Endothelial cell of umbilical vein (primary cell): ENCODE measurements at regions not wholly inside any gene's neighbourhood (a gene's known extent, or its start where the extent isn't known, plus 50 kb on each side); places are given as distances from the start of the nearest gene placed in this dataset.

Experiments
- BruUV-seq: library from RNA; stranded (reverse); fragments of 400-500 nt; replicated peaks from 2 replicates; lab custom pipeline; 2021; lab: Mats Ljungman, UMichigan
- CTCF ChIA-PET: fragments of 300-600, 350-600 bp; sonication (Branson Sonifier 250); formaldehyde crosslinking; loops from one replicate; lab custom pipeline; 2021; ENCODE audit warnings: antibody characterized with exemption, inconsistent platforms; lab: Charles Lee
- POLR2A ChIA-PET: fragments of 300-600, 350-600 bp; sonication (Branson Sonifier 250); formaldehyde crosslinking; loops from one replicate; lab custom pipeline; 2021; ENCODE audit warnings: antibody characterized with exemption, inconsistent platforms; lab: Charles Lee
- DNase-seq: peaks from one replicate; pipeline ENCODE4 v3.0.0-alpha.2; 2011; ENCODE audit warnings: low read depth, low spot score
- FAIRE-seq: peaks from 2 replicates; lab custom pipeline; 2011; peaks lifted over from hg19 to GRCh38; lab: Jason Lieb, UNC
- H2AFZ ChIP-seq: 2 replicates; pipeline ENCODE4 v1.6.0; 2012; ENCODE audit warnings: low read depth, low read length, control low read depth, inconsistent platforms
- H3K27ac ChIP-seq: 2 replicates; pipeline ENCODE4 v1.5.1; 2011; ENCODE audit warnings: low read depth, mild to moderate bottlenecking, control low read depth, low read length, moderate library complexity; ENCODE audit not compliant: insufficient read depth
- H3K27me3 ChIP-seq, 2 experiments: 2 replicates each; pipeline versions ENCODE4 v1.6.0 to v1.6.1; 2011; ENCODE audit warnings: low read length in 2 of 2, mixed read lengths in 1 of 2; ENCODE audit not compliant: control insufficient read depth in 2 of 2, insufficient read depth in 2 of 2
- H3K36me3 ChIP-seq, 2 experiments: 2 replicates in 1 of 2; 3 replicates in 1 of 2; pipeline ENCODE4 v1.5.1; 2011; ENCODE audit warnings: low read length in 2 of 2, mild to moderate bottlenecking in 1 of 2, moderate library complexity in 1 of 2; ENCODE audit not compliant: control insufficient read depth in 2 of 2, insufficient read depth in 2 of 2; ENCODE audit errors: extremely low read depth in 1 of 2
- H3K4me1 ChIP-seq: 3 replicates; pipeline ENCODE4 v1.5.1; 2011; ENCODE audit warnings: mild to moderate bottlenecking, low read length; ENCODE audit not compliant: control insufficient read depth, insufficient read depth; ENCODE audit errors: extremely low read depth
- H3K4me2 ChIP-seq: 2 replicates; pipeline ENCODE4 v1.6.1; 2011; ENCODE audit warnings: low read length, control low read depth, mixed read lengths; ENCODE audit not compliant: insufficient read depth
- H3K4me3 ChIP-seq, 3 experiments: fragments of 200-600 bp in 1 of 3; sonication (generic), shearing (Covaris generic) in 1 of 3; replicated peaks in 1 of 3; 2 replicates each; pipeline ENCODE4 v1.5.1; 2011 to 2016; ENCODE audit warnings: control low read depth in 3 of 3, low read length in 3 of 3, mild to moderate bottlenecking in 2 of 3, inconsistent platforms in 1 of 3, low read depth in 1 of 3, moderate library complexity in 1 of 3; ENCODE audit not compliant: insufficient read depth in 1 of 3
- H3K79me2 ChIP-seq: 2 replicates; pipeline ENCODE4 v1.6.0; 2012; ENCODE audit warnings: low read length, inconsistent platforms; ENCODE audit not compliant: control insufficient read depth, insufficient read depth
- H3K9ac ChIP-seq: replicated peaks from 2 replicates; pipeline ENCODE3; 2011; ENCODE audit warnings: low read length, control low read depth; ENCODE audit not compliant: insufficient read depth; ENCODE audit errors: extremely low read depth
- H3K9me1 ChIP-seq: replicated peaks from 3 replicates; pipeline ENCODE4 v1.6.0; 2011; ENCODE audit warnings: mild to moderate bottlenecking, low read length; ENCODE audit not compliant: control insufficient read depth, insufficient read depth; ENCODE audit errors: extremely low read depth
- H3K9me3 ChIP-seq: replicated peaks from 2 replicates; pipeline ENCODE4 v1.5.1; 2012; ENCODE audit warnings: low read length, inconsistent platforms; ENCODE audit not compliant: control insufficient read depth, insufficient read depth
- H4K20me1 ChIP-seq: replicated peaks from 2 replicates; pipeline ENCODE3; 2011; ENCODE audit warnings: mild to moderate bottlenecking, low read length; ENCODE audit not compliant: control insufficient read depth, insufficient read depth; ENCODE audit errors: extremely low read depth
- EZH2 ChIP-seq: IDR thresholded peaks from 2 replicates; pipeline ENCODE4 v1.6.1; 2012; ENCODE audit warnings: borderline replicate concordance, low read depth, mild to moderate bottlenecking, moderate library complexity, low read length, inconsistent platforms; ENCODE audit not compliant: severe bottlenecking
- FOS ChIP-seq: IDR thresholded peaks from 2 replicates; pipeline ENCODE4 v1.6.1; 2011; ENCODE audit warnings: mild to moderate bottlenecking, low read length, moderate library complexity, borderline replicate concordance; ENCODE audit not compliant: insufficient read depth
- GATA2 ChIP-seq: IDR thresholded peaks from 2 replicates; pipeline ENCODE4 v1.7.0; 2011; ENCODE audit warnings: low read depth, mild to moderate bottlenecking, moderate library complexity, mixed read lengths, low read length; ENCODE audit not compliant: insufficient read length, insufficient read depth
- JUN ChIP-seq: IDR thresholded peaks from 2 replicates; pipeline ENCODE4 v1.6.1; 2011; ENCODE audit warnings: borderline replicate concordance, low read depth; ENCODE audit not compliant: insufficient read length, insufficient read depth
- MAX ChIP-seq: IDR thresholded peaks from 2 replicates; pipeline ENCODE4 v1.6.1; 2011; ENCODE audit not compliant: insufficient read depth, insufficient read length
- MYC ChIP-seq: IDR thresholded peaks from one replicate; pipeline ENCODE4 v1.6.1; 2011; ENCODE audit warnings: mild to moderate bottlenecking, low read depth, low read length
- POLR2A ChIP-seq: IDR thresholded peaks from 2 replicates; pipeline ENCODE4 v1.6.1; 2012; ENCODE audit warnings: low read depth, mild to moderate bottlenecking, control low read depth, low read length
- POLR2AphosphoS5 ChIP-seq: IDR thresholded peaks from 2 replicates; pipeline ENCODE4 v1.6.1; 2012; ENCODE audit warnings: low read depth, mild to moderate bottlenecking, control low read depth, low read length, moderate library complexity; ENCODE audit not compliant: insufficient read depth
- dilution Hi-C: fragments of 300-500 bp; cut with MboI; formaldehyde crosslinking; loops from one replicate; pipeline ENCODE4 v1.15.0; 2019; ENCODE audit warnings: low sequenced_read_pairs; ENCODE audit not compliant: extremely low pct_ligation_motif_present
- intact Hi-C: fragments of 100-400 bp; cut with micrococcal nuclease; formaldehyde crosslinking; loops from one replicate; pipeline ENCODE4 v1.10.0; 2022
- TF ChIP-seq, protein P1 (sequence below), 2 donors: IDR thresholded peaks; 1 replicate in 1 of 2; 2 replicates in 1 of 2; pipeline ENCODE4 v1.5.1; 2011; ENCODE audit warnings: low read length in 2 of 2, mild to moderate bottlenecking in 2 of 2, moderate library complexity in 2 of 2, control low read depth in 1 of 2, inconsistent platforms in 1 of 2, low read depth in 1 of 2; ENCODE audit not compliant: insufficient read depth in 1 of 2; ENCODE audit errors: extremely low read depth in 1 of 2

DNA sequence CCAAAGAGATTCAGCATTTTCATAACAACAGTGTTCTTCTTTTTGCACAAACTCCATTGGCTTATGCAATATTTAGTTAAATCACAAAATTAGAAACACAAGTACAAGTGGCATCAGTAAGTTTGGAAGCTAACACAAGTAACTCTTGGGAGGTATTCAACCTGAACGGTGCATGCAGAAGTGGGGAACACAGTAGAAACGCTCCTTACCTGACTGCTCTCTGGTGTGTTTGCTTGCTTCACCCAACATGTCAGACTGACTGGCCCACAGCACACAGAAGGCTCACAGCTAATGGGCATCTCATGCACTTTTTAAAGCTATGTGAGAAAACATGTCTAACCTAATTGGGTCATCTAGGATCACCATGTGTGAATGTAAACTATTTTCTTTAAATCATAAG, 133.6 kb downstream of the MAGEB17 start:
- no peak overlapping the region for H3K27ac ChIP-seq
- TF ChIP-seq POLR2A: no peak
- dilution Hi-C loops (no loop called here), intact Hi-C loops (no loop called here)
- H3K9me1 ChIP-seq: no peaks in the 10 kb centered on the region
- H3K4me2 ChIP-seq: no peak overlapping the region
- no peak overlapping the region for H3K4me3 ChIP-seq
- H2AFZ ChIP-seq: no peak overlapping the region
- no peak overlapping the region for H3K9ac ChIP-seq
- ChIA-PET CTCF (no interaction called here), POLR2A (no interaction called here)
- FAIRE-seq (peak; percentile 26), DNase-seq (no peak)
- no peaks in the 10 kb centered on the region for H3K27me3 ChIP-seq
- H4K20me1 ChIP-seq: no peaks in the 10 kb centered on the region
- H3K9me3 ChIP-seq: no peaks in the 10 kb centered on the region
- BruUV-seq: no TSS peak
- no peaks in the 10 kb centered on the region for H3K36me3 ChIP-seq
- H3K79me2 ChIP-seq: no peaks in the 10 kb centered on the region
- no peaks in the 10 kb centered on the region for H3K4me1 ChIP-seq

DNA sequence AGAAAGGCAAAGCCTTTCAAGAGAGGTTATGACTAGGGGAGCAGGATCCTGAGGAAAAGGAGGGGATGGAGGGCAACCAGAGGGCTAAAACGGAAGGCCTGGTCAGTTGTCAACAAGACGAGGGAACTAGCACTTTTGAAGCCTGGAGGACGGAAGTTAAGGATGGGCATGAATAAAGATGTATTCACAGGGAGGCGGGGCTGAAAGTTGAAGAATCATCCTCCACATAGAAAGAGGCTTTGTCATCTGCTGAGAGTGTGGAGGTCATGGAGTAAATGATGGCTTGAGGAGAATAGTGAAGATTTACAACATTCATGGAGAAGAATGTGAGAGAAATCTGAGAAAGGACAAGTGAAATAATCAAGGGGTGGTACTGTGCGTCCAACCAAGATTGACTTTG, 137.5 kb downstream of the MAGEB17 start:
- TF ChIP-seq POLR2A (no peak), MAX (no peak), EZH2 (no peak), GATA2 (no peak), FOS (no peak), JUN (no peak), POLR2AphosphoS5 (no peak), MYC (no peak)
- TF ChIP-seq, protein P1, sequence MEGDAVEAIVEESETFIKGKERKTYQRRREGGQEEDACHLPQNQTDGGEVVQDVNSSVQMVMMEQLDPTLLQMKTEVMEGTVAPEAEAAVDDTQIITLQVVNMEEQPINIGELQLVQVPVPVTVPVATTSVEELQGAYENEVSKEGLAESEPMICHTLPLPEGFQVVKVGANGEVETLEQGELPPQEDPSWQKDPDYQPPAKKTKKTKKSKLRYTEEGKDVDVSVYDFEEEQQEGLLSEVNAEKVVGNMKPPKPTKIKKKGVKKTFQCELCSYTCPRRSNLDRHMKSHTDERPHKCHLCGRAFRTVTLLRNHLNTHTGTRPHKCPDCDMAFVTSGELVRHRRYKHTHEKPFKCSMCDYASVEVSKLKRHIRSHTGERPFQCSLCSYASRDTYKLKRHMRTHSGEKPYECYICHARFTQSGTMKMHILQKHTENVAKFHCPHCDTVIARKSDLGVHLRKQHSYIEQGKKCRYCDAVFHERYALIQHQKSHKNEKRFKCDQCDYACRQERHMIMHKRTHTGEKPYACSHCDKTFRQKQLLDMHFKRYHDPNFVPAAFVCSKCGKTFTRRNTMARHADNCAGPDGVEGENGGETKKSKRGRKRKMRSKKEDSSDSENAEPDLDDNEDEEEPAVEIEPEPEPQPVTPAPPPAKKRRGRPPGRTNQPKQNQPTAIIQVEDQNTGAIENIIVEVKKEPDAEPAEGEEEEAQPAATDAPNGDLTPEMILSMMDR (IDR thresholded peaks at IDR 0.05; ENCODE audit: extremely low read depth in 1 of 2, insufficient read depth in 1 of 2, low read depth in 1 of 2, low read length in 2 of 2): no peak
- H3K27ac ChIP-seq: no peak overlapping the region
- H3K79me2 ChIP-seq: no peaks in the 10 kb centered on the region
- intact Hi-C loops (no loop called here), dilution Hi-C loops (no loop called here)
- no peaks in the 10 kb centered on the region for H3K9me1 ChIP-seq
- no peaks in the 10 kb centered on the region for H3K27me3 ChIP-seq
- H2AFZ ChIP-seq: no peak overlapping the region
- no peak for FAIRE-seq
- no peaks in the 10 kb centered on the region for H4K20me1 ChIP-seq
- H3K4me2 ChIP-seq: no peak overlapping the region
- H3K9ac ChIP-seq: no peak overlapping the region
- no TSS peak for BruUV-seq
- H3K4me3 ChIP-seq: no peak overlapping the region
- no peaks in the 10 kb centered on the region for H3K9me3 ChIP-seq
- no peak for DNase-seq
- no peaks in the 10 kb centered on the region for H3K36me3 ChIP-seq
- ChIA-PET POLR2A (no interaction called here), CTCF (interaction anchor here (0.7 kb wide), 1 partner anchor 455 kb away, joined by 3 read pairs; no protein-coding TSS in a partner anchor)
- H3K4me1 ChIP-seq: no peaks in the 10 kb centered on the region
